Keratinocyte (primary cell): ENCODE measurements at regions not wholly inside any gene's neighbourhood (a gene's known extent, or its start where the extent isn't known, plus 50 kb on each side); places are given as distances from the start of the nearest gene placed in this dataset.

Experiments
- EZH2 ChIP-seq: IDR thresholded peaks from one replicate; pipeline ENCODE4 v1.6.1; 2012; ENCODE audit warnings: inconsistent platforms, mild to moderate bottlenecking, low read length, moderate library complexity
- TF ChIP-seq, protein P1 (sequence below), 3 experiments: IDR thresholded peaks in 1 of 3; conservative IDR thresholded peaks in 1 of 3; optimal IDR thresholded peaks in 1 of 3; 2 replicates in 2 of 3; 3 replicates in 1 of 3; pipeline versions ENCODE3 to v1.5.1; 2011; ENCODE audit warnings: low read length in 3 of 3, mild to moderate bottlenecking in 3 of 3, moderate library complexity in 2 of 3, control low read depth in 1 of 3, inconsistent platforms in 1 of 3; ENCODE audit not compliant: insufficient read depth in 2 of 3; ENCODE audit errors: extremely low read depth in 1 of 3

DNA sequence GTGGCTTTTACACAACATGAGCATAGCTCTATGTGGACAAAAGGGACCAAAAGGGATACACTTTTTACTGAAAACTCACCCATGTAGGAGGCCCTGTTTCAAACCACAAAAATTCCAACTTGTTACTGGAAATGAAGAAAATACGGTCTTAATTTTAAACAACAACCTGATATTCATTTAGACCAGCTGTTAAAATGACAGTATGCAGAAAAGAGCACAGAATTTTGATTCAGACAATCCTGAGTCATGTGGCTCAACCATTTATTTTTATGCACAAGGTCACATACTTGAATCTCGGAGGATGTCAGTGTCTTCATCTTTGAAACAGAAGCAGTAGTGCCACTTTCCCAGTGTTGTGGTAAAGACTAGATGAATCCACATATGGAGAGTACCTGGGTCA, 426.5 kb upstream of the NFE2L3 start:
- TF ChIP-seq, protein P1, sequence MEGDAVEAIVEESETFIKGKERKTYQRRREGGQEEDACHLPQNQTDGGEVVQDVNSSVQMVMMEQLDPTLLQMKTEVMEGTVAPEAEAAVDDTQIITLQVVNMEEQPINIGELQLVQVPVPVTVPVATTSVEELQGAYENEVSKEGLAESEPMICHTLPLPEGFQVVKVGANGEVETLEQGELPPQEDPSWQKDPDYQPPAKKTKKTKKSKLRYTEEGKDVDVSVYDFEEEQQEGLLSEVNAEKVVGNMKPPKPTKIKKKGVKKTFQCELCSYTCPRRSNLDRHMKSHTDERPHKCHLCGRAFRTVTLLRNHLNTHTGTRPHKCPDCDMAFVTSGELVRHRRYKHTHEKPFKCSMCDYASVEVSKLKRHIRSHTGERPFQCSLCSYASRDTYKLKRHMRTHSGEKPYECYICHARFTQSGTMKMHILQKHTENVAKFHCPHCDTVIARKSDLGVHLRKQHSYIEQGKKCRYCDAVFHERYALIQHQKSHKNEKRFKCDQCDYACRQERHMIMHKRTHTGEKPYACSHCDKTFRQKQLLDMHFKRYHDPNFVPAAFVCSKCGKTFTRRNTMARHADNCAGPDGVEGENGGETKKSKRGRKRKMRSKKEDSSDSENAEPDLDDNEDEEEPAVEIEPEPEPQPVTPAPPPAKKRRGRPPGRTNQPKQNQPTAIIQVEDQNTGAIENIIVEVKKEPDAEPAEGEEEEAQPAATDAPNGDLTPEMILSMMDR (optimal IDR thresholded peaks at IDR 0.05 in 1 of 3, IDR thresholded peaks at IDR 0.05 in 1 of 3, conservative IDR thresholded peaks at IDR 0.05 in 1 of 3; ENCODE audit: extremely low read depth in 1 of 3, insufficient read depth in 2 of 3, low read length in 3 of 3), result no peak
- no peak for TF ChIP-seq EZH2
